GM18868 (cell line): ENCODE measurements at regions not wholly inside any gene's neighbourhood (a gene's known extent, or its start where the extent isn't known, plus 50 kb on each side); places are given as distances from the start of the nearest gene placed in this dataset.
"Not testable (repeated sequence)": the region's sequence is repeated elsewhere in the genome, so short reads cannot be mapped to it uniquely, and the experiment has no call there.

Experiments used
- ATAC-seq: cut with Tn5 transposase; IDR thresholded peaks from one replicate; pipeline ENCODE4 v1.9.1; 2021; ENCODE audit warnings: mild to moderate bottlenecking, moderate library complexity; ENCODE audit not compliant: unreplicated experiment

DNA sequence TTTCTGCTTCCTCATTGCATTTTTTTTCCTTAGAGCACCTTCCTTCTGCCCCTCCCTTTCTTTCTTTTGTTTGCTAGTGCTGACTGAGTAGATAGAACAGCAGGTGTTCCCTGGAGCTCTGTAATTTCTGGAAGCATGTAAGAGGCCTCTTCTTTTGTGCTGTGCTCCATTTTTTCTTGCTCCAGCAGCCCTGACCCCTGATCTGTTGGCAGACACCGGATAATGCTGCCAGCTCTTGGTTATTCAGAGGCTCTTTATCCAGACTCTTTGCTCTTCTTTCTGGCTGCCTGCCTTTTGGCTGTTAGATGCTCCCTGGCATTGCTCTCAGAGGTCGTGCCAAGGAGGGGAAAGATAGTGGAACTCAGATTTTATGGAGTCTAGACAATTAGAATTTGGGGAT, 104.4 kb upstream of the RBMS3 start:
- ATAC-seq: no peak

DNA sequence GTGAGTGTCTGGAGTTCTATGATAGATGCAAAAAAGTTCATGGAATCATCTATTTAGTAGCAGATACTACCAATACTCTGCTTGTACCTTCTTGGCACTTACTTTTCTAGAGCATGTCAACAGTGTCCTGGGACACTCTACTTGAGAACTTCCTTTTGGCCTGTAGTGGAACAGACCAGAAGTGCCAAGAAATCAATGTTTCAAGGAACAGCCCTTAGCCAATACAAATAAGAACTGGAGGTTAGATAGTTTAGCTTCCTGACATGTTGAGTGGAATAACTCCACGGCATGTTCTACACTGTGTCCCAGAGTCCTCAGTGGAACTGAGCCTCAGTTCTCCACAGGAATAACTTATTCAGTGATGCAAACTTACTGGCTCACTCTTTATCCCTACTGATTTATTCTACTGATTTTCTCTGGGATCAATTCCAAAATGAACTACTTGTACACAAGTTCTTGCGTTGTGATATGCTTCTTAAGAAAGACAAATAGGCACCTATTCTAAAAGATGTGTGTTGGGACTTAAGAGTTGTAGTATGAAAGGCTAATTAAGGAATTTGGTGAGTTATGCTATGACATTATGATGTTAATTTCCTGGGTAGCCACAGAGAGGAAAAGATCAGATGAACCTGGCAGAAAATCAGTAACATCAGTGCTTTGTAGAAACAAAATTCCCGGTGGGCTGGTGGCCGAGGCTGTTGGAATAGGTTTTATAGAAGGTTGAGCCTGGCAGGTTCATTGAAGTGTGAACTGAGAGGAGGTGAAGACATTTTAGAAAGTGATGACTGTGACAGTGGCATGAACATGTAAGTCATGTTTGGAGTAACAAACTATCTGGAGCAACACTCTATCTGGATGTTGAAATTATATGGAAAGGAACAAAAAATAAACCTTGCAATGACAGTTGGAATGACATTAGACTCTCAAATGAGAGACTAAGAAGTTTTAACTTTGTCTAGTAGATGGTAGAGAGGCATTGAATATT, 101.8 kb upstream of the RBMS3 start:
- no peak for ATAC-seq

DNA sequence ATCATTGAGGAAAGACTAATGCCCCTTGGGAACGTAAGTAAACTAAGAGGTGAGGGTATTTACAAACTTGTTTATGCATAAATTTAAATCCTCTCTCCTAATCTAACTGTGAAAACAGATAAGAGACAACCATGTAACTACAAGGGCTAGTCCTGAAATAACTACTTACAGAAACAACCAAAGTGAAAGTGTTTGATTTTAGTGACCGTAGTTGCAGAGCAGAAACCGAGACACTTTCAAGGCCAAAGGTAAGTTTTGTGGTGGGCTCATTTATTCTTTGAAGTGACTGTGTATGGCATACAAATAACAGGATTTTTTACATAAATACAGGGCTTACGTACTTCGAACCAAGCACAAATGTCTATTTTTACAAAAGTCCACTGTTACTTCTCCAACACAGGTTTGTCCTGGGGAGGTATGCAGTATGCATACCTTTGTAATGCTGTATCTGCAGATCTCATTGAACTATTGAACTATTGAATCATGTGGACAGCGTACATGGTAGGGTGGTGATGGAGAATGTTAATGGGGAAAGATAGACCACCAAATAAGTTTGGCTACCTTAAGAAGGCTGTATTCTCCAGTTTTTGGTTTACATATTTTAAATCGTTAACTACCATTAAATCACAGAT, 99.6 kb upstream of the RBMS3 start:
- ATAC-seq: peak; percentile 81

DNA sequence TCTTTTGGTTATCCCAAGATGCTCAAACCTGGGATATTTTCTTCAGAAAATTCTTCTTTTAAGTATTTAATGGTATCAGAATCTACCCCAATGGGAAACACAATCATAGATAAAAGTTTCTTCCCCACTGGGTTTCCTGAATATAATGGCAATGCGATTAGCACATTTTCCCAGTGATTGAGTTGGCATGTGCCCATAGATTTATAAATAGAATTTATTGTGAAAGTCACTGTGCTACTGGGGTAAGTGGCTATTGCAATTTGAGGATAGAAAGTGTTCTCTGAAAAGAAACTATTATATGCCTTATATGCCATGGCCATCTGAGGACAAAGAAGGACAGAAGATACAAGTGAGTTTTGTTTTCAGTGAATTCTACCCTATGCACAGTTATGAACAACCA, 99.0 kb upstream of the RBMS3 start:
- ATAC-seq: no peak

DNA sequence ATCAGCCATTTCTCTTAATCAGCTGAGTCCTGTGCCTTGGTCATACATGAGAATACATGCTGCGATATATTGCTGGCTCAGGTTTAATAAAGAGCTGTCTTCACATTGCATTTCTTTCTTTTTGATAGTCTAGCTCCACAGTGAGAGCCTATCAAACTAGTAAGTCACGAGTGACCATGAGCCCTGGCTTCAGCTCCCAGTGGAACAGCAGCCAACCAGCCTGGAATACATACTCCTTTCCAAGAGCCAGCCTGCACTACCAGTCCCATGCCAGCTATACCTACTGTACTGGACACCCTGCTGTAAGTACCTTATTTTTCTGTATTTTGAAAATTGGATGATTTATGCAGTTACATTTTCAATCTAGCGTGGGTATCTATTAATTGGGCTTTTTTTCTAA, 98.0 kb upstream of the RBMS3 start:
- not testable (repeated sequence) for ATAC-seq

DNA sequence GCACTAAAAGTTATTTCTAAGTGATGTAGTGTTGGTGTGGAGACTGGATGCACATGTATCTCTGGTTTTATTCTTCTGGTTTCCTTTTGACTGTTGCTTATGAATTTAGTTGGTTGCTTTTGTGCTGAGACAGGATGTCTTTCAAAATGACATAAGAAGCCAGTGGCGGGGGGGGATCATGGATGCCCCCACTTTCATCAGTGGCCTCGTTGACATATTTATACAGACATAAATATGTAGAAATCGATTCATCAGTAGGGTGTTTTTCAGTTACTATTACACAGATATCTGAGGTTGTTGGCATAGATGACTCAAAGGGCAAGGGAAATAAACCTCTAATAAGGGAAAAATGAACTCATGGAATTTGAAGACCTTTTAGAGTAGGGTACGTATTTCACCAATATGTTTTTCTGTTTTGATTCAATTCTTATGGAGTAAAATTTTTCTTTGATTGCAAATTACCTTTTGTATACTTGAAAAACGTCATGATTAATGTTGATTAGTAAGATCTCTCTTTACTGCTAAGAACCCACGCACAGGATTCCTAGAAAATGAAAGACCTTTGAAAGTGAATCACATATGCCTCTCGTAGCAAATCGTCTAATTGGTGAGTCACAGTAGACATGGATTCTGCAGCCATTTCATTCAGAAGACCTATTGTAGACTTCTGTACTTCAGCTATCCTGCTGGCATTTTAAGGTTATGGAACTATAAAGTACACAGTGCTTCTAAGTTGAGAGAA, 97.4 kb upstream of the RBMS3 start:
- peak; percentile 40 for ATAC-seq

DNA sequence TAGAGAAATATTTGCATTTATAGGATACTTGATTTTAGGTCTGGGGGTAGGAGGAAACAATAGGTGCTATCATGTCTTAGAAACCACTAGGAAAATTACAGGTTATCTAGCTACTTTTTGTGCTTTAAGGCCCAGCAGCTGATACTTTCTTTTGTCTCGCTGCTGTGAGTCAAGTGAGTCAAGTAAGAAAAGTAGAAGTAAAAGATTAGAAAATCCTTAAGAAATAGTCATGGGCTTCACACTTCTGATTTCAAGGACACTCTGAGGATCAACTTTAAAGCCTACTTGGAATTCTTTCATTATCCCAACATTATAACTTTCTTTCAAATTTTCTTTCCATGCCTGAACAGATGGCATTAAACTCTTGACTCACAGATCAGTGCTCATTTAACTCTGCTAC, 95.2 kb upstream of the RBMS3 start:
- ATAC-seq: no peak

DNA sequence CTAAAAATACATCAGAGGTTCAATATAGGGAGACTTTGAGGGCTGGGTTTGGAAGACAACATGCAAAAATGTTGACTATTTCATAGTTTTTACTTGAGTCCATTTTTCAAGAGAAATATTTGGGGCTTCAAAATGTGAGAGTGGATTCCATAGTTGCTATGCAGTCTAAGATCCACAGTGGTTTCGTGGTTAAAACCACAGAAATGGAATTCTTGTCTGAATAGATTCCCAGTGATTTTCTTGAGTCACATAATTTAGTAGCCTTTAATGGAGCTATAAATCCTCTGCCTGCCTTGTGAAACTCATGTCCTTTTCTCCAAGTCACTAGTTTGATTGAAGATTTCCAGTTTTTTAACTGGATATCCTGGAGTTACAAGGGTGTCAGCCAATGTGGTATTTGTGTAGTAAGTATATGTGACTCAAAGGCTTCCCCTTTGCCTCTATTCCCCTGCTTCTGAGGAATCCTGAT, 94.7 kb upstream of the RBMS3 start:
- ATAC-seq: no peak

DNA sequence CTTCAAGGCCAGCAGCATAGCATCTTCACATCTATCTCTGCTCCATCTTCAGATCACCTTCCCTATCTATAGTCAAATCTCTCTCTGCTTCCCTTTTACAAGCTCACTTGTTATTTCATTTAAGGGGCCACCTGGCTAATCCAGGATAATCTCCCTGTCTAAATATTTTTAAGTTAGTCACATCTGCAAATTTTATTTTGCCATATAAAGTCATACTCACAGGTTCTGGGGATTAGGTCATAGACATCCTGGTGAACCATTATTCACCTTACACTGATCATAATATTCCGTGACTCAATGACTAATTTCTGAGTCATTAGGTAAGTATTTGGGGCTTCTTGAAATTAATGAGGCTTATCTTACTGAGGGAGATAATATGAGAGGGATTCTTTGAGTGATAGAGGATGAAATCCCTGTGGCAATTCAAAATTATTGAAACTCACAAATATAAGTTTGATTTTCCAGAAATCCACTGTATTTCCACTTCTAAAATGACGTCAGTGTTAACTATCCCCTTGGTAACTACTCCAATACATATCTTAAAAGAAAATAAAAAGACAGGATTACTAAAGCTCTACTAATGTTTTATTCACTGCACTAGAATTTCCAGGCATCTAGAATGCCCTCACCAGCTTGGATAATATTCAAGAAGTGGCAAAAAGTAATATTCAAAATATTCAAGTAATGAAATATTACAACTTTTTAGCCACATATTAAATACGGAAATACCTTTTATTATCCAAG, 93.7 kb upstream of the RBMS3 start:
- ATAC-seq: peak; percentile 48

DNA sequence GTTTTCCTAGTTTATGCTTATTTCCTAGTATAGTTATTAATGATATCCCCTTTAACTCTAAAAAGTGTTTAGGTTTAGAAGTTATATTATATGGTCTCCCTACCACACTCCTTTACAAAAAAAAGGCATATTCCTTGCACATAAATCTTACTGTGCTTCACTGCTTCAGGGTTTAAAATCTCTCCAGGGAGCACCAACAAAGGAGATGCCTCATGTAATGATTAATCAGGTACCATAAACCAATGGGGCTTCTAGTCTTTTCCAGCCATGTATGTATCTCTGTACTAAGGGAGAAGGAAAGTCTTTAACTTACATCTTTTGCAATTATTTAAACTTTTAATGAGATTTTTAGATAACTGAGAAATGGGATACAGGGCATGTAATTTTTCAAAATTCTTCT, 91.5 kb upstream of the RBMS3 start:
- ATAC-seq: no peak

DNA sequence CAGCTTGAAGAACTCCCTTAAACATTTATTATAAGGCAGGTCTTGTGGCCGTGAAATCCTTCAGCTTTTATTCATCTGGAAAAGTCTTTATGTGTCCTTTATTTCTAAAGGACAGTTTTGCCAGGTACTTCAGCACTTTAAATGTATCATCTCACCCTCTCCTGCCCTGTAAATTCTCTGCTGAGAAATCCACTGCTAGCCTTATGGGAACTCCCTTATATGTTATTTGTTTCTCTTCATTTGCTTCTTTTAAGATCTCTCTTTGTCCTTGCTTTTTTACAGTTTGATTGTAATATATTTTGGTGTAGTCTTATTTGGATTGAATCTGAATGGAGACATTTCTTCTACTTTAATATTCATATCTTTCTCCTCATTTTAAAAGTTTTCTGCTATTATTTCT, 86.7 kb upstream of the RBMS3 start:
- no peak for ATAC-seq

DNA sequence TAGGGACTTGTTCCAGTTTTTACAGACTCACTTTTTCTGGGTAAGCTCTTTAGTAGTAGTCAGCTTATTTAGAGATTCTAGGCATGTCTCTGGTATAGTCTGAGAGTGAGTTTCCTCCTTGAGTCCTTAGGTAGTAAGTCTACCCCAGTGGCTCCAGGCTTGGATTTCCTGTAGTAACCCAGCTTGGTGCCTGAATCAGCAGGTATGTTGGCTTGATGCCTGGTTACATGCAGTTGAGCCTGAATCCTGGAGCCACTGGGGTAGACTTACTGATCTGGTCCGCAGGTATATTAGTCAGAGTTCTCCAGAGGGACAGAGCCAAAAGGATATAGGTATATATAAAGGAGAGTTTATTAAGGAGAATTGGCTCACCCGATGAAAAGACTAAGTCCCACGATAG, 85.8 kb upstream of the RBMS3 start:
- no peak for ATAC-seq

DNA sequence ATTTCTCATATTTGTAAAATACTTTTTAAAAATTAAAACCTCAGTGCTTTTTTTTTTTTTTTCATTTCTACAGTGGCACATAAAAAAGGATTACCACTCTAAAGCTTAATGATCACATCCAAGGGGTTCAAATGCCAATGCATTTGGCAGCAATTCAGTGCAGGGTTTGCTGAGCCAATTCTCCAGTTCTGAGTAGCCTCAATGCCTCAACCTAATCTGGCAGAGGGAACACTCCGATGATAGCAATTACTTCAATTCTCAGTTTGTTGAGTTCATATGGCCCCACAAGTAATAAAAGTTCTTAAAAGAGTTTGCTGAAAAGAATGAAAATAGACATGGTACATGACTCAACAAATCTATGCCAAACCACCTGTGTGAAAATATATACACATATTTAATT, 79.3 kb upstream of the RBMS3 start:
- no peak for ATAC-seq

DNA sequence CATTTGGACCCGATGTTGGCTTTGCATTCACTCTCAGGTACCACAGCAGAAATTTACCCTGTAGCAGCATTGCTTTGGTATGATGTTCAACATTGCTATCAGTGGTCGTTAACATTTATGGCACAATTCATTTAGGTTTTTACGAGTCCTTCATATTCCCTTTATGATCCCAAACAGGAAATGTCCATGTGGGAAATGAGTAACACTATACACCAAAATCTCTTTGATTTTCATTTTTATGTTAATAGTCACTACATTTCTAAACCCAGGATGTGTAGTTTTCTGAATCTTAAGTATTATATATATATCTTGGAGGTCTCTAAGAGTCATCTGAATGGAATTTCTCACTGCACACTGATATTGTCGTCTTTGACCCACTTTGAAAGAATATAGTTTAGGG, 78.5 kb upstream of the RBMS3 start:
- no peak for ATAC-seq

DNA sequence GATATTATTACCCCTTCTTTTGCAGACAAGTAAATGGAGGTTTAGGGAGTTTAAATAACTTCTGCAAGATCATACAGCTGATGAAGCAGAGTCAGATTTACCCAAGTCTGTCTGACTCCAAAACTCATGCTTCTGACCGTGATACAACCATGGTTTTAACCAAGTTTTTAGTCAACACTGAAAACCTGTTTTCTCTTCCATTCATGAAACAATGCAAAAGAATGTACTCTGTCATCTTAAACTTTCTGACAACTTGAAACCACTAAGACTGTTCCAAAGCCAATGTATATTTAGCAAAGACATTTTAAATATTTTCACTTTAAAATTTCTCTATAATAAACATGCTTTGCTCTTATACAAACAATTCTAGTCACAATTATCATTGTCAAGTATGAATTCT, 77.0 kb upstream of the RBMS3 start:
- no peak for ATAC-seq

DNA sequence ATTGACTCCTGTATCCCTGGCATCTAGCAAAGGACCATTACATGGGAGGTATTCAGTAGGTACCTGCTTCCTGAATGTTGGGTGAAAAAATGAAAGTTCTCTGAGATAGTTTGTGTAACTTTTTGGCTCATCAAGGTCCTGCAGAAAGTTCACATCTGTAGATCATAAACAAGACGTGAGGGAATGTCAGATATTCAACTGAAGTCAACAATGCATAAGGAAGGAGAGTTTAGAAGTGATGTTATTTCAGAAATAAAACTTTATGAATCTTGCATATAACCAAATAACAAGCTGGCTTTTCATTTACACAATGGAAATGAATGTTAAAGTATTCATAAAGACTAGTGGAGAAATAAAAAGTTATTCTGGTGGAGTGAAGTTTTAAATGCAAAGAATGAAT, 73.4 kb upstream of the RBMS3 start:
- no peak for ATAC-seq

DNA sequence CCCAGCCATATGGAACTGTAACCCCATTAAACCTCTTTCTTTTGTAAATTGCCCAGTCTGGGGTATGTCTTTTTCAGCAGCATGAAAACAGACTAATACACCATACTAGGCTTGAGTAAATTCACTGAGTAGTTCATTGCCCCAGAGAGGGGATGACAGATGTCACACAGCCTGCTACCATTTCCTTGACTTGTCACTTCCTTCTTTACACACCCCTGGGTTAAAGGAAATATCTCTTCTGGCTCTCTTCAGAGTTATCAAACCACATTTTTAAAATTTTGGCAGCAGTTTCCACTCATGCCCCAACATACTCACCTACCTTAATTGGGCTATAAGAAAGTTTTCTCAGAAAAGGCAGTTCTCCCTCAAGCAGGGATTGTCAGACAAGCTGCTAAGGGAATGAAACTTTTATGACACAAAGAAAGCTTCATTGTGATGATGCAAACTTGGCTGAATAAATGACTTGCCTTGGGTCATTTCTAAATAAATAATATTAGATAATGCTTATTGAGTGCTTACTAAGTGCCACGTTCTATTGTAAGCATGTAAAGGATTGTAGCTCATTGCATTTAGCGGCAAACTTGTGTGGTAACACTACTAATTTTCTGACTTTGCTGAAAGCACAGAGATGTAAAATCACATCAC, 68.0 kb upstream of the RBMS3 start:
- no peak for ATAC-seq

DNA sequence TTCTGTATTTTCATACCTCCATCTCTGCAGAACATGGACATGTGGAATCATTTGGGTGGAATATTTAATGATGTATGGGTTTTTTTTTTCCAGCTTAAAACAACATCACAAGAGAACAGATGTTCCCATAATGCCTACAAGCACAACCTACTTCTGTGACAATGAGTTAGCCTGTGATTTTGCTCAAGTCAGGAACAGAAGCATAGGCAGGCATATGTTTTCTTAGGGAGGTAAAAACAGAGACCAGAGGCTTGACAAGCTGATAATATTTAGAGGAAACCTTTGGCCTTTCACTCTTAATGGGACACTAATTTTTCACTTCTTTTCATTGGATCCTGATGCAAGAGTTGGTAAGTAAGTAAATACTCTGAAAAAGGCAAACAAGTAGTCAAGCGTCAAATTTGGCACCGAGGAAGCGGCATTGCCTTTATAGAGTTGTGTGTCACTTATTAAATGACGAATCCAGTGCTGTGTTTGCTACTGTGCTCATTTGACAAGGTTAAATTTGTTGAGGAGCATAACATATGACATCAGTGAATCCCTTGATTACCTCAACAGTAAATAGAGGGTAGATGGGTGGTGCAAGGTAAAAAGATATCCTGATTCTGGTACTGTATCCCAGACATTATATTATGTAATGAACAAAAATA, 66.7 kb upstream of the RBMS3 start:
- no peak for ATAC-seq

DNA sequence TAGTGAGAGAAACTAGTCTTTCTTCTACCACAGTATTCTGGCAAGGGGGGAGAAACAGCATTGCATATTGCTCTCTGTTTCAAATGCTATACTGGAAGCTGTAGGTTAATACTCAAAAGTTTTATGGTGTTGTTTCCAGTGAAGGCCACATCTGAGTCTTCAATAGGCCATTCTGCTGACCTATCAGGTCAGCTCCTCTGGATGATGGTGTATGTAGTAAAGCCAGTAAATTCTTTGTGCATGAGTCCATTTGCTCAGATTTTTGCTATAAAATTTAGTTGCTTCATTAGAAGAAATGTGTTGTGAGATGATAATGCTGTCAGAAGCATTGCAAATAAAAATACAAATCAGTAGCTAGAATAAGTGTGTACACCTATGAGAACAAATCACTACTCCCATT, 64.9 kb upstream of the RBMS3 start:
- no peak for ATAC-seq

DNA sequence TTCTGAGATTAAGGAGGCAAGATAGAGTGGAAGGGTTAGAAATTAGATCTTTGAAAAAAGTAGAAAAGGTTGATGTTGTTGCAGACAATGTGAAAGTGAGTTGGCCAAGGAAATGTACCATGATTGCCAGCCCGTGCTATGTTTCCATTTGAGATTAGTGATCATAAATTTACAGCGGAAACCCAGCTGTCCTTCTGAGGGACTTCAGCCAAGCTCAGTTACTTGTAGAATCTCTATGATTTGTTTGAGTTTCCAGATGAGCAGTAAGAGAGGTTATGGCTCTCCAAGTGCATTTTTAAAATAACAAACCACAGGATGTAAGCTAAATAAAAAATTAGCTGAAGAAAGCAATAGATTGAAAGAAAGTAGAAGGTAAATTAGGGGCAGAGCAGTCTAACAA, 54.2 kb upstream of the RBMS3 start:
- no peak for ATAC-seq
